ENCODE measurements at regions not wholly inside any gene's neighbourhood (a gene's known extent, or its start where the extent isn't known, plus 50 kb on each side); places are given as distances from the start of the nearest gene placed in this dataset.

- H3K27ac ChIP-seq (ENCODE audit: low read depth in 1 of 2, low read length in 2 of 2): no peak overlapping the region
- no peak overlapping the region for H3K9ac ChIP-seq (ENCODE audit: low read depth in 1 of 2, low read length in 2 of 2)
- H3K27me3 ChIP-seq (ENCODE audit: control insufficient read depth in 4 of 4, insufficient read depth in 4 of 4, low read length in 3 of 4): peaks cover 0 to 11% (median 5%) of the 10 kb centered on the region in 4 donors
- DNase-seq (ENCODE audit: low spot score): no peak
- WGBS: 88% methylated on average over 5 of the region's 5 CpGs
- no peak for TF ChIP-seq GABPA (IDR thresholded peaks at IDR 0.05 in 1 of 2, conservative IDR thresholded peaks at IDR 0.05 in 1 of 2)
- no peak for TF ChIP-seq RXRA (IDR thresholded peaks at IDR 0.05)
- TF ChIP-seq HNF4A (conservative IDR thresholded peaks at IDR 0.05): no peak
- no peak for TF ChIP-seq RAD21 (IDR thresholded peaks at IDR 0.05)
- no peak for TF ChIP-seq REST (IDR thresholded peaks at IDR 0.05)
- no peak for TF ChIP-seq FOXA2 (IDR thresholded peaks at IDR 0.05)
- no peak for TF ChIP-seq EGR1 (IDR thresholded peaks at IDR 0.05; ENCODE audit: low read depth in 2 of 2)
- no peak for TF ChIP-seq MAX (IDR thresholded peaks at IDR 0.05)
- no peak for TF ChIP-seq NR2F2 (IDR thresholded peaks at IDR 0.05)
- TF ChIP-seq TAF1 (conservative IDR thresholded peaks at IDR 0.05): no peak
- no peak for TF ChIP-seq SP1 (IDR thresholded peaks at IDR 0.05)
- no peak for TF ChIP-seq YY1 (IDR thresholded peaks at IDR 0.05)
- TF ChIP-seq ZBTB33 (IDR thresholded peaks at IDR 0.05): no peak
- peaks cover 0 to under 1% (median 0%) of the 10 kb centered on the region in 4 donors for H3K4me1 ChIP-seq (ENCODE audit: control insufficient read depth in 4 of 4, insufficient read depth in 4 of 4, low read length in 3 of 4)
- peaks cover 0 to 2% (median 0%) of the 10 kb centered on the region in 4 donors for H3K9me3 ChIP-seq (ENCODE audit: control insufficient read depth in 4 of 4, low read length in 3 of 4)
- no peak overlapping the region for H3K4me3 ChIP-seq (ENCODE audit: low read depth in 1 of 3, low read length in 3 of 3)
- no peaks in the 10 kb centered on the region for H3K36me3 ChIP-seq (ENCODE audit: control insufficient read depth in 4 of 4, insufficient read depth in 3 of 4, low read depth in 1 of 4, low read length in 3 of 4)
These were observed 154.7 kb upstream of the ZNF536 start for GRCh38 chr19:30217461-30217860.

- H3K36me3 ChIP-seq (ENCODE audit: control insufficient read depth in 4 of 4, insufficient read depth in 3 of 4, low read depth in 1 of 4, low read length in 3 of 4): no peaks in the 10 kb centered on the region
- 80% methylated on average over 5 of the region's 5 CpGs for WGBS
- H3K27me3 ChIP-seq (ENCODE audit: control insufficient read depth in 4 of 4, insufficient read depth in 4 of 4, low read length in 3 of 4): peaks cover 0 to 12% (median 6%) of the 10 kb centered on the region in 4 donors
- DNase-seq (ENCODE audit: low spot score): no peak
- peaks cover 0 to 1% (median 0%) of the 10 kb centered on the region in 4 donors for H3K4me1 ChIP-seq (ENCODE audit: control insufficient read depth in 4 of 4, insufficient read depth in 4 of 4, low read length in 3 of 4)
- H3K9ac ChIP-seq (ENCODE audit: low read depth in 1 of 2, low read length in 2 of 2): no peak overlapping the region
- H3K9me3 ChIP-seq (ENCODE audit: control insufficient read depth in 4 of 4, low read length in 3 of 4): no peaks in the 10 kb centered on the region
- no peak overlapping the region for H3K4me3 ChIP-seq (ENCODE audit: low read depth in 1 of 3, low read length in 3 of 3)
- H3K27ac ChIP-seq (ENCODE audit: low read depth in 1 of 2, low read length in 2 of 2): no peak overlapping the region
- TF ChIP-seq FOXA2 (IDR thresholded peaks at IDR 0.05): no peak
- TF ChIP-seq FOXA1 (IDR thresholded peaks at IDR 0.05): no peak
- no peak for TF ChIP-seq JUND (IDR thresholded peaks at IDR 0.05)
- TF ChIP-seq HNF4G (IDR thresholded peaks at IDR 0.05): no peak
- no peak for TF ChIP-seq ZBTB33 (IDR thresholded peaks at IDR 0.05)
- TF ChIP-seq MAX (IDR thresholded peaks at IDR 0.05): no peak
- TF ChIP-seq CTCF (IDR thresholded peaks at IDR 0.05; ENCODE audit: low read depth, low read length, missing input control): no peak
- TF ChIP-seq ATF3 (IDR thresholded peaks at IDR 0.05): no peak
- no peak for TF ChIP-seq YY1 (IDR thresholded peaks at IDR 0.05)
- no peak for TF ChIP-seq RXRA (IDR thresholded peaks at IDR 0.05)
- TF ChIP-seq NR2F2 (IDR thresholded peaks at IDR 0.05): no peak
- no peak for TF ChIP-seq GABPA (IDR thresholded peaks at IDR 0.05 in 1 of 2, conservative IDR thresholded peaks at IDR 0.05 in 1 of 2)
- TF ChIP-seq EGR1 (IDR thresholded peaks at IDR 0.05; ENCODE audit: low read depth in 2 of 2): no peak
- no peak for TF ChIP-seq SP1 (IDR thresholded peaks at IDR 0.05)
- no peak for TF ChIP-seq REST (IDR thresholded peaks at IDR 0.05)
- TF ChIP-seq TAF1 (conservative IDR thresholded peaks at IDR 0.05): no peak
These were observed 152.5 kb upstream of the ZNF536 start for GRCh38 chr19:30219702-30220101.

Data from liver (tissue), 8 donors.